Ascending aorta (tissue), 2 donors: ENCODE measurements at regions not wholly inside any gene's neighbourhood (a gene's known extent, or its start where the extent isn't known, plus 50 kb on each side); places are given as distances from the start of the nearest gene placed in this dataset.
"Not testable (repeated sequence)": the region's sequence is repeated elsewhere in the genome, so short reads cannot be mapped to it uniquely, and the experiment has no call there.

Experiments used
- DNase-seq, 2 donors: peaks; one replicate each; pipeline ENCODE4 v3.0.0-alpha.2; 2019; ENCODE audit warnings: low spot score in 2 of 2
- H3K27ac ChIP-seq, 2 donors: fragments of 200-600 bp; sonication (generic); one replicate each; pipeline ENCODE4 v1.5.1; 2016 to 2017; ENCODE audit warnings: mild to moderate bottlenecking in 1 of 2
- H3K27me3 ChIP-seq: fragments of 200-600 bp; sonication (generic); one replicate; pipeline ENCODE4 v1.5.1; 2017
- H3K36me3 ChIP-seq, 2 donors: fragments of 200-600 bp; sonication (generic); one replicate each; pipeline ENCODE4 v1.5.1; 2016
- H3K4me1 ChIP-seq, 2 donors: fragments of 200-600 bp; sonication (generic); one replicate each; pipeline ENCODE4 v1.5.1; 2016 to 2017; ENCODE audit warnings: mild to moderate bottlenecking in 1 of 2
- H3K4me3 ChIP-seq, 2 donors: fragments of 200-600 bp; sonication (generic); one replicate each; pipeline ENCODE4 v1.5.1; 2016 to 2017; ENCODE audit warnings: mild to moderate bottlenecking in 1 of 2
- H3K9me3 ChIP-seq, 2 donors: fragments of 200-600 bp; sonication (generic); one replicate each; pipeline ENCODE4 v1.5.1; 2016
- intact Hi-C: fragments of 100-400 bp; cut with DNase I; formaldehyde crosslinking; loops from one replicate; pipeline ENCODE4 v1.15.1; 2023
- TF ChIP-seq, protein P1 (sequence below), 3 experiments: fragments of 200-600 bp in 2 of 3; fragments of 450-650 bp in 1 of 3; sonication (generic) in 2 of 3; IDR thresholded peaks; one replicate each; pipeline ENCODE4 v1.5.1; 2016 to 2019; ENCODE audit warnings: antibody characterized with exemption in 3 of 3, mild to moderate bottlenecking in 1 of 3, moderate library complexity in 1 of 3

DNA sequence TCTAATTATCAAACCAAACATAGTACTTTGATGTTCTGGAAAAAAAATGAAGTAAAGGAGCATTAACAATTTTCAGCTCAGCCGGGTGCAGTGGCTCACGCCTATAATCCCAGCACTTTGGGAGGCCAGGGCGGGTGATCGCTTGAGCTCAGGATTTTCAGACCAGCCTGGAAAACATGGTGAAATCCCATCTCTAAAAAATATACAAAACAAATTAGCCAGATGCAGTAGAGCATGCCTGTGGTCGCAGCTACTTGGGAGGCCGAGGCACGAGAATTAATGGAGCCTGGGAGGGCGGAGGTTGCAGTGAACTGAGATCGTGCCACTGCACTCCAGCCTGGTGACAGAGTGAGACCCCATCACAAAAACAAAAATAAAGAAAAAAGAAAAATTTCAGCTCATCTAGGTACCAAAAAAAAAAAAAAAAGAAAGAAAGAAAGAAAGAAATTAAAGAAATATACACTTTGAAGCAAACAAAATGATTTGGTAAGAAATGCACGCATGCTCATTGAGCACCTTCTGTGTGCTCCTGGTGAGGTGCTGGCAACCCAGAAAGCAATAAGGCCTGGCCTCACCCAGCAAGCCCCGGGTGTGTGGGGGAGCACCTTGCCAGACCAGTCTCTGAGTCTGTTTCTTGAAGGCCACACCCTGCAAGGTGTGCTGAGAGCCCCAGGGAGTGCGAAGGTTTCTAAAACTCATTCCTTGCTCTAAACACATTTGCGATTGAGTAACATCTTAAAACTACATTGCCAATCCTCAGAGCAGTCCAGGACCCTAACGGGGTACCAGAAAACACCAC is 133.5 kb downstream of the TFCP2L1 start:
- intact Hi-C loops = no loop called here
- no peaks in the 10 kb centered on the region for H3K27me3 ChIP-seq
- no peaks in the 10 kb centered on the region for H3K36me3 ChIP-seq
- no peak overlapping the region for H3K27ac ChIP-seq
- no peaks in the 10 kb centered on the region for H3K9me3 ChIP-seq
- TF ChIP-seq, protein P1, sequence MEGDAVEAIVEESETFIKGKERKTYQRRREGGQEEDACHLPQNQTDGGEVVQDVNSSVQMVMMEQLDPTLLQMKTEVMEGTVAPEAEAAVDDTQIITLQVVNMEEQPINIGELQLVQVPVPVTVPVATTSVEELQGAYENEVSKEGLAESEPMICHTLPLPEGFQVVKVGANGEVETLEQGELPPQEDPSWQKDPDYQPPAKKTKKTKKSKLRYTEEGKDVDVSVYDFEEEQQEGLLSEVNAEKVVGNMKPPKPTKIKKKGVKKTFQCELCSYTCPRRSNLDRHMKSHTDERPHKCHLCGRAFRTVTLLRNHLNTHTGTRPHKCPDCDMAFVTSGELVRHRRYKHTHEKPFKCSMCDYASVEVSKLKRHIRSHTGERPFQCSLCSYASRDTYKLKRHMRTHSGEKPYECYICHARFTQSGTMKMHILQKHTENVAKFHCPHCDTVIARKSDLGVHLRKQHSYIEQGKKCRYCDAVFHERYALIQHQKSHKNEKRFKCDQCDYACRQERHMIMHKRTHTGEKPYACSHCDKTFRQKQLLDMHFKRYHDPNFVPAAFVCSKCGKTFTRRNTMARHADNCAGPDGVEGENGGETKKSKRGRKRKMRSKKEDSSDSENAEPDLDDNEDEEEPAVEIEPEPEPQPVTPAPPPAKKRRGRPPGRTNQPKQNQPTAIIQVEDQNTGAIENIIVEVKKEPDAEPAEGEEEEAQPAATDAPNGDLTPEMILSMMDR (IDR thresholded peaks at IDR 0.05) = no peak
- H3K4me3 ChIP-seq = no peak overlapping the region
- no peak for DNase-seq
- H3K4me1 ChIP-seq = no peaks in the 10 kb centered on the region

DNA sequence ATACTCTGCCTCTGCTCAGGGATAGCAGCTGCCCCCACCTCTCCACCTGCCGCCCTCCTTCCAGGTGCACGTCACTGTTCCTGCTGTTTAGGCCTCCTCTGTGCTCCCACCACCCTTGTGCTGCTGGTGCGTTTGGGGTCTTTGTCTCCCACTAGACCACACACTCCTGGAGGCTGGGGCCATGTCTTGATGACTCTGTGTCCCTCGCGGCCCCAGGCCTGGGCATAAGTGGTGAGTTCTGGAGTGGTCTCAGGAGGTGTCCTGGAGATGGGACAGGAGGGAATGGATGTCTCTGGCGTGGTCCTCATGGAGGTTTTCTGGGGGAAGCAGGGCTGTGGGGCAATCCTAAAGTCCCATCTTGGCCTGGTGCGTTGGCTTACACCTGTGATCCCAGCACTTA is 132.1 kb downstream of the TFCP2L1 start:
- intact Hi-C loops = no loop called here
- no peak for DNase-seq
- Histone ChIP-seq H3K4me1 (no peaks in the 10 kb centered on the region), H3K9me3 (peaks cover 0 to under 1% of the 10 kb centered on the region in 2 donors), H3K4me3 (no peak overlapping the region), H3K27me3 (no peaks in the 10 kb centered on the region), H3K36me3 (no peaks in the 10 kb centered on the region), H3K27ac (no peak overlapping the region)
- TF ChIP-seq, protein P1 (IDR thresholded peaks at IDR 0.05) = no peak

DNA sequence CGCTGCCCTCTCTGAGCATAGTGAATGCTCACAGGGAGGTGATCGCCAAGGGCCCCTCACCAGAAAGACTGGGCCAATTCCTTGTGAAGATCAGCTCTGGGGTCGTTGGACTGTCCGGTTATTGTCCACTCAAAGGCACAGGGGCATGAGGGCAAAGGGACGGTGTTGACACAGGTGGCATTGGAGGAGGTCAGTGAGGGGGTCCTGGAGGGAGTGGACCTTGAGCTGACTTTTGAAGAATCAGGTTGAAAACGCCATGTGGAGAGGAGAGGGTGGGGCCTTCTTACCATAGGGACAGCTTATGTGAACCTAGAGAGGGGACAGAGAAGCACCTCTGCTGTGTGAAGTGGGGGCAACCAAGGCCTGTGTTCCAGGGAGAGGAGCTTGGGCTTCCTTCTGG is 131.5 kb downstream of the TFCP2L1 start:
- H3K27ac ChIP-seq = no peak overlapping the region
- H3K4me1 ChIP-seq = no peaks in the 10 kb centered on the region
- DNase-seq = no peak
- peaks cover 0 to 3% of the 10 kb centered on the region in 2 donors for H3K9me3 ChIP-seq
- intact Hi-C loops = no loop called here
- H3K4me3 ChIP-seq = no peak overlapping the region
- H3K36me3 ChIP-seq = no peaks in the 10 kb centered on the region
- TF ChIP-seq, protein P1 (IDR thresholded peaks at IDR 0.05) = no peak
- no peaks in the 10 kb centered on the region for H3K27me3 ChIP-seq

DNA sequence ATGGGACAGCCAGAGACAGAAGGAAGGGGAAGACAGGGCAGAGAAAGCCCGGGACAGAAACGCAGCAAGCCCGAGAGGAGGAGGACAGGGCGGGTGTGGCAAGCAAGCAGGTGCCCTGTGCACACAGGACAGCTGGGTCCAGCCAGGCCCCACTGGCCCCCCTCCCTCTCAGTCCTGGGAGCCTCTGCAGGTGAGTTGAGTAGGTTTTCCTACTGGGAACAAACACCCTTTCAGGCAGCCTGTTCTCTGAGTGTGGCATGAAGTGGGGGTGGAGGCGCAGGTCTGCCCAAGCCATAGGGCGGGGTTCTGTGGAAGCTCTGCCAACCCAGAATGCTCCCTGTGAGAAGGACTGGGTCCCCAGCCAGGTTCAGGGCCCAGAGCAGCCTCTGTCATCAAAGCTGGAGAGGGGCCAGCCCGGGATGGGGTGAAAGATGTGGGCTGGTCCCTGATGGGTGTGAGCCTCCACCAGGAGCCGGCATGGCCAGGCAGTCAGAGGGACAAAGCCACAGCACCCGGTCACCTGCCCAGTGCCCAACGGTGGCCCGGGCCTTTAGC is 129.4 kb downstream of the TFCP2L1 start:
- Histone ChIP-seq H3K9me3 (peaks cover 0 to 3% of the 10 kb centered on the region in 2 donors), H3K4me3 (no peak overlapping the region), H3K4me1 (no peaks in the 10 kb centered on the region), H3K27ac (no peak overlapping the region), H3K36me3 (no peaks in the 10 kb centered on the region), H3K27me3 (no peaks in the 10 kb centered on the region)
- TF ChIP-seq, protein P1 (IDR thresholded peaks at IDR 0.05) = no peak
- intact Hi-C loops = no loop called here
- no peak for DNase-seq

DNA sequence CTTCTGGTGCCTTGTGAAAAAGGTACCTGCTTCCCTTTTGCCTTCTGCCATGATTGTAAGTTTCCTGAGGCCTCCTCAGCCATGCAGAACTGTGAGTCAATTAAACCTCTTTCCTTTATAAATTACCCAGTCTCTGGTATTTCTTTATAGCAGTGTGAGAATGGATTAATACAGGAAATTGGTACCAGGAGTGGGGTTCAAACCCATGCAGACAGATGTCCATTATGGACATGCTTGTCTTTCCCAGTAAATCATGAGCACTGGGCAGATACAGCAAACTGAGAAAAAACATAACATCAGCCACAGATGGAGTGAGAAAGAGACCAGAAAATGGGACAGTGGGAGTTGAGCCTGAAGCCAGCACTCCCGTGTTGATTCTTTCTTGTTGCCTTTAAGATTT is 127.5 kb downstream of the TFCP2L1 start:
- DNase-seq, intact Hi-C loops, H3K27me3 ChIP-seq, H3K4me1 ChIP-seq, H3K36me3 ChIP-seq, H3K9me3 ChIP-seq, H3K27ac ChIP-seq, H3K4me3 ChIP-seq: not testable (repeated sequence)

DNA sequence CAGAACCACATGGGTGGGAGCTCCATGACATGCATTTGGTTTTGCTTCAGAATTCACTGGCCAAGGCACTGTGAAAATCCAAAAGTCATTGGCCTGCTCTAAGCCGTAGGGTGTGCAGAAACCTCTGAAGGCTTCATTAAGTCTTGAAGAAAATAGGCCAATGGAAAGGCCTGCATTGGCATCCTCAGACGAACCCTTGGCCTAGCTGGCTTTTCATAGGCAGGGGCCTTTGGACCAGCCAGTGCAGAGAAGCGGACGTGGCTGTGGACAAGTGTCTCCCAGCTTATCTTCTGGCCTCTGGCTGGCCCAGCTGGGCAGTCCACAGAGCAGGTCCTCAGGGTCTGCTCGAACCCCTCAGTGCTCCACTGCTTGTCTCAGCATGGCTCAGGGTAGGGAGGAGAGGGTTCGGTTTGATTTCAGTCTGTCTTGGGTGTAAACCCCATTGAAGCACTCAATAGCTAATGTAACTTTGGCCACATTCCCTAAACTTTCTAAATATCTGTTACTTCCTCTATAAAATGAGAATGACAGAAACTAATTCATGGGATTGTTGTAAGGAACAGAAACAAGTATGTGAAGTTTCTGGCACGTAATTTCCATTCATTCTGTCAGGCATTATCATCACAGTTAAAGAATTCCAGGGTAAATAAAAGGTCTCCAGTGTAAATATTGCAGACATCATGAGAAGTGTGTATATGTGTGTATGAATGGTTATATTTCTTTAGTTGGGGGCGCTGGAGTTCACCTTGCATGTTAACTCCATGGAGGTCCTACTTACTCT is 125.5 kb downstream of the TFCP2L1 start:
- H3K4me3 ChIP-seq = no peak overlapping the region
- intact Hi-C loops = no loop called here
- peaks cover 0 to 8% of the 10 kb centered on the region in 2 donors for H3K9me3 ChIP-seq
- TF ChIP-seq, protein P1 (IDR thresholded peaks at IDR 0.05) = no peak
- no peak for DNase-seq
- H3K36me3 ChIP-seq = no peaks in the 10 kb centered on the region
- no peaks in the 10 kb centered on the region for H3K4me1 ChIP-seq
- no peaks in the 10 kb centered on the region for H3K27me3 ChIP-seq
- no peak overlapping the region for H3K27ac ChIP-seq
